ENCODE measurements at regions not wholly inside any gene's neighbourhood (a gene's known extent, or its start where the extent isn't known, plus 50 kb on each side); places are given as distances from the start of the nearest gene placed in this dataset.

- Histone ChIP-seq H3K4me2 (ENCODE audit: low read depth, low read length) (no peak overlapping the region), H4K8ac (ENCODE audit: low read depth in 2 of 2, low read length in 2 of 2) (no peak overlapping the region), H3K9ac (ENCODE audit: low read depth, low read length) (no peak overlapping the region), H4K20me1 (ENCODE audit: insufficient read depth, low read length) (no peaks in the 10 kb centered on the region), H3K9me1 (ENCODE audit: insufficient read depth, low read length) (no peaks in the 10 kb centered on the region), H3K56ac (ENCODE audit: extremely low read depth, insufficient read depth, low read length) (no peak overlapping the region), H3K27ac (ENCODE audit: insufficient read depth, low read length) (no peak overlapping the region), H3K23ac (ENCODE audit: low read depth, low read length) (no peak overlapping the region), H3K79me1 (ENCODE audit: low read depth in 1 of 2, low read length in 2 of 2) (no peaks in the 10 kb centered on the region), H2AK9ac (replicated peaks; ENCODE audit: low read depth, low read length, poor library complexity) (no peak overlapping the region), H3K14ac (replicated peaks; ENCODE audit: low read depth, low read length) (no peak overlapping the region), H3K4me1 (ENCODE audit: control insufficient read depth, insufficient read depth, low read length) (no peaks in the 10 kb centered on the region), H3K18ac (ENCODE audit: low read depth, low read length) (no peak overlapping the region), H2AFZ (replicated peaks; ENCODE audit: low read length, poor library complexity) (no peak overlapping the region), H4K91ac (ENCODE audit: insufficient read depth, low read depth, low read length) (no peak overlapping the region), H3K4ac (ENCODE audit: low read depth, low read length) (no peak overlapping the region), H3K9me3 (ENCODE audit: control insufficient read depth, insufficient read depth, low read length) (peaks cover 2% of the 10 kb centered on the region; the same call in 1 of the 2 replicates), H3K27me3 (ENCODE audit: control insufficient read depth, insufficient read depth, low read length) (no peaks in the 10 kb centered on the region), H3K4me3 (ENCODE audit: insufficient read depth, low read depth, low read length) (no peak overlapping the region), H2BK15ac (ENCODE audit: low read depth, low read length) (no peak overlapping the region), H2AK5ac (ENCODE audit: low read depth, low read length) (no peak overlapping the region), H3K36me3 (ENCODE audit: control insufficient read depth, insufficient read depth, low read length) (no peaks in the 10 kb centered on the region), H2BK5ac (ENCODE audit: low read depth, low read length, poor library complexity, severe bottlenecking) (no peak overlapping the region), H2BK120ac (ENCODE audit: low read depth, low read length) (no peak overlapping the region), H2BK20ac (ENCODE audit: low read depth, low read length) (no peak overlapping the region), H4K5ac (ENCODE audit: low read depth, low read length) (no peak overlapping the region)
- ATAC-seq (ENCODE audit: low read depth) (no peak), DNase-seq (no peak)
- ChIA-PET CTCF (no interaction called here), POLR2A (ENCODE audit: unreplicated experiment) (no interaction called here)
- in situ Hi-C loops (cut with MboI; ENCODE audit: low sequenced_read_pairs), result no loop called here
- no CpG with 5 or more reads among the region's 1 CpG for WGBS, 2 experiments (ENCODE audit: extremely low coverage in 2 of 2, insufficient read length in 1 of 2)
- BruUV-seq (replicated peaks), result no TSS peak
- TF ChIP-seq RCOR1 (IDR thresholded peaks at IDR 0.05; ENCODE audit: insufficient replicate concordance, low read length), result no peak
- TF ChIP-seq CHD1 (IDR thresholded peaks at IDR 0.05; ENCODE audit: low read depth, low read length), result no peak
- TF ChIP-seq MXI1 (IDR thresholded peaks at IDR 0.05; ENCODE audit: borderline replicate concordance, low read depth, low read length), result no peak
- TF ChIP-seq ELK1 (IDR thresholded peaks at IDR 0.05; ENCODE audit: borderline replicate concordance, low read depth, low read length), result no peak
- TF ChIP-seq SMC3 (IDR thresholded peaks at IDR 0.05; ENCODE audit: low read depth, low read length), result no peak
- no peak for TF ChIP-seq MAZ (IDR thresholded peaks at IDR 0.05; ENCODE audit: borderline replicate concordance, low read depth, low read length)
- dilution Hi-C loops (cut with HindIII; ENCODE audit: low sequenced_read_pairs, unreplicated experiment), result no loop called here
- intact Hi-C loops (cut with micrococcal nuclease), result no loop called here
Measured at GRCh38 chr13:88436974-88437373, 765.8 kb downstream of the SLITRK5 start.

All from IMR-90 (cell line).